WTC11 (cell line): ENCODE measurements at regions not wholly inside any gene's neighbourhood (a gene's known extent, or its start where the extent isn't known, plus 50 kb on each side); places are given as distances from the start of the nearest gene placed in this dataset.

Source experiments
- ATAC-seq: fragments of 200-7000 bp; cut with Tn5 transposase; 2 replicates; pipeline ENCODE4 v1.10.0; 2021; ENCODE audit warnings: mild to moderate bottlenecking, moderate library complexity
- CTCF ChIA-PET: fragments of 300-600 bp; sonication (Branson Sonifier 250); formaldehyde crosslinking; loops from one replicate; lab custom pipeline; 2021; ENCODE audit warnings: antibody characterized with exemption; lab: Charles Lee
- POLR2A ChIA-PET: fragments of 350-600 bp; sonication (Branson Sonifier 250); formaldehyde crosslinking; loops from one replicate; lab custom pipeline; 2021; ENCODE audit warnings: antibody characterized with exemption; lab: Charles Lee
- DNase-seq: peaks from one replicate; pipeline ENCODE4 v3.0.0; 2021; ENCODE audit warnings: low spot score
- H3K27ac Mint-ChIP-seq: 2 replicates; pipeline ENCODE4 v1.8.0; 2021; ENCODE audit warnings: mixed read lengths
- H3K27me3 Mint-ChIP-seq: 2 replicates; pipeline ENCODE4 v1.8.0; 2021; ENCODE audit warnings: low read depth, mild to moderate bottlenecking, moderate library complexity, mixed read lengths
- H3K36me3 Mint-ChIP-seq: 2 replicates; pipeline ENCODE4 v1.8.0; 2021; ENCODE audit warnings: mixed read lengths
- H3K4me1 Mint-ChIP-seq: 2 replicates; pipeline ENCODE4 v1.8.0; 2022; ENCODE audit warnings: mixed read lengths
- H3K4me3 Mint-ChIP-seq: 2 replicates; pipeline ENCODE4 v1.8.0; 2021; ENCODE audit warnings: mild to moderate bottlenecking, moderate library complexity, mixed read lengths
- H3K9me3 Mint-ChIP-seq: 2 replicates; pipeline ENCODE4 v1.8.0; 2021; ENCODE audit warnings: mixed read lengths
- AR ChIP-seq: fragments of 250-450 bp; sonication (Bioruptor Pico); IDR thresholded peaks from 2 replicates; pipeline ENCODE4 v1.9.0; 2021; ENCODE audit warnings: mild to moderate bottlenecking
- E2F1 ChIP-seq: sonication (generic); formaldehyde crosslinking; IDR thresholded peaks from 2 replicates; pipeline ENCODE4 v1.8.0; 2022; ENCODE audit warnings: mild to moderate bottlenecking, missing genetic modification reagents
- FOXP1 ChIP-seq: sonication (generic); formaldehyde crosslinking; IDR thresholded peaks from 2 replicates; pipeline ENCODE4 v1.8.0; 2022; ENCODE audit warnings: missing genetic modification reagents, mild to moderate bottlenecking, moderate library complexity, borderline replicate concordance
- GABPB1 ChIP-seq: sonication (generic); formaldehyde crosslinking; IDR thresholded peaks from 2 replicates; pipeline ENCODE4 v1.8.1; 2023; ENCODE audit warnings: mild to moderate bottlenecking, missing genetic modification reagents
- KAT7 ChIP-seq: sonication (generic); formaldehyde crosslinking; IDR thresholded peaks from 2 replicates; pipeline ENCODE4 v1.8.1; 2023; ENCODE audit warnings: missing genetic modification reagents, mild to moderate bottlenecking, borderline replicate concordance
- OVOL2 ChIP-seq: fragments of 250-450 bp; sonication (Bioruptor Pico); IDR thresholded peaks from 2 replicates; pipeline ENCODE4 v1.9.0; 2021; ENCODE audit warnings: mild to moderate bottlenecking, borderline replicate concordance
- PRDM15 ChIP-seq: sonication (generic); formaldehyde crosslinking; IDR thresholded peaks from 2 replicates; pipeline ENCODE4 v1.8.0; 2022; ENCODE audit warnings: missing genetic modification reagents
- TEAD4 ChIP-seq: sonication (generic); formaldehyde crosslinking; IDR thresholded peaks from 2 replicates; pipeline ENCODE4 v1.8.0; 2022; ENCODE audit warnings: mild to moderate bottlenecking, missing genetic modification reagents
- ZNF263 ChIP-seq: sonication (generic); formaldehyde crosslinking; IDR thresholded peaks from 2 replicates; pipeline ENCODE4 v1.8.1; 2022; ENCODE audit warnings: low read depth, mild to moderate bottlenecking, moderate library complexity, missing genetic modification reagents
- ZNF281 ChIP-seq: sonication (generic); formaldehyde crosslinking; IDR thresholded peaks from 2 replicates; pipeline ENCODE4 v1.8.0; 2023; ENCODE audit warnings: mild to moderate bottlenecking, missing genetic modification reagents
- ZNF317 ChIP-seq: sonication (generic); formaldehyde crosslinking; IDR thresholded peaks from 2 replicates; pipeline ENCODE4 v1.8.1; 2023; ENCODE audit warnings: low read depth, mild to moderate bottlenecking, moderate library complexity, missing genetic modification reagents, borderline replicate concordance
- ZNF396 ChIP-seq: fragments of 250-450 bp; sonication (Bioruptor Pico); IDR thresholded peaks from 2 replicates; pipeline ENCODE4 v1.8.0; 2021; ENCODE audit warnings: mild to moderate bottlenecking, moderate library complexity, borderline replicate concordance
- ZNF416 ChIP-seq: fragments of 250-450 bp; sonication (Bioruptor Pico); IDR thresholded peaks from 2 replicates; pipeline ENCODE4 v1.9.0; 2021; ENCODE audit warnings: mild to moderate bottlenecking, inconsistent platforms
- ZNF671 ChIP-seq: fragments of 250-450 bp; sonication (Bioruptor Pico); IDR thresholded peaks from 2 replicates; pipeline ENCODE4 v1.8.0; 2021; ENCODE audit warnings: mild to moderate bottlenecking

GRCh38 chr10:130804281-130804680 lies 507.2 kb downstream of the TCERG1L start:
- ATAC-seq: no peak
- TF ChIP-seq E2F1 (CRISPR knock-in tag) (no peak), ZNF317 (CRISPR knock-in tag) (no peak), GABPB1 (CRISPR knock-in tag) (no peak), PRDM15 (no peak), AR (CRISPR knock-in tag) (no peak), ZNF671 (CRISPR knock-in tag) (no peak), ZNF396 (CRISPR knock-in tag) (no peak)
- TF ChIP-seq, all 79 proteins: peak for 0
- Mint-ChIP-seq H3K4me3 (no peak overlapping the region), H3K4me1 (no peaks in the 10 kb centered on the region), H3K9me3 (peaks cover 59% of the 10 kb centered on the region), H3K27ac (no peak overlapping the region), H3K36me3 (peaks cover 54% of the 10 kb centered on the region), H3K27me3 (peaks cover 3% of the 10 kb centered on the region)
- POLR2A ChIA-PET: no interaction called here
- DNase-seq: no peak
- CTCF ChIA-PET: no interaction called here

- Mint-ChIP-seq H3K27me3 (peaks cover 3% of the 10 kb centered on the region), H3K27ac (no peak overlapping the region), H3K4me3 (no peak overlapping the region), H3K9me3 (peaks cover 56% of the 10 kb centered on the region), H3K4me1 (no peaks in the 10 kb centered on the region), H3K36me3 (peaks cover 51% of the 10 kb centered on the region)
- TF ChIP-seq ZNF416 (no peak), TEAD4 (CRISPR knock-in tag) (no peak), KAT7 (CRISPR knock-in tag) (no peak), OVOL2 (CRISPR knock-in tag) (no peak), FOXP1 (CRISPR knock-in tag) (no peak)
- POLR2A ChIA-PET: no interaction called here
- DNase-seq (no peak), ATAC-seq (no peak)
- CTCF ChIA-PET: no interaction called here
These were observed 506.5 kb downstream of the TCERG1L start for GRCh38 chr10:130804778-130805634.

- ATAC-seq (no peak), DNase-seq (no peak)
- Mint-ChIP-seq H3K9me3 (peaks cover 52% of the 10 kb centered on the region), H3K27ac (no peak overlapping the region), H3K36me3 (peaks cover 48% of the 10 kb centered on the region), H3K27me3 (peaks cover 3% of the 10 kb centered on the region), H3K4me1 (no peaks in the 10 kb centered on the region), H3K4me3 (no peak overlapping the region)
- TF ChIP-seq OVOL2 (CRISPR knock-in tag) (no peak), AR (CRISPR knock-in tag) (no peak), ZNF281 (CRISPR knock-in tag) (no peak), ZNF263 (CRISPR knock-in tag) (no peak)
- ChIA-PET POLR2A (no interaction called here), CTCF (no interaction called here)
These were observed 505.9 kb downstream of the TCERG1L start for GRCh38 chr10:130805635-130806030.
